ENCODE measurements at regions not wholly inside any gene's neighbourhood (a gene's known extent, or its start where the extent isn't known, plus 50 kb on each side); places are given as distances from the start of the nearest gene placed in this dataset.

DNA sequence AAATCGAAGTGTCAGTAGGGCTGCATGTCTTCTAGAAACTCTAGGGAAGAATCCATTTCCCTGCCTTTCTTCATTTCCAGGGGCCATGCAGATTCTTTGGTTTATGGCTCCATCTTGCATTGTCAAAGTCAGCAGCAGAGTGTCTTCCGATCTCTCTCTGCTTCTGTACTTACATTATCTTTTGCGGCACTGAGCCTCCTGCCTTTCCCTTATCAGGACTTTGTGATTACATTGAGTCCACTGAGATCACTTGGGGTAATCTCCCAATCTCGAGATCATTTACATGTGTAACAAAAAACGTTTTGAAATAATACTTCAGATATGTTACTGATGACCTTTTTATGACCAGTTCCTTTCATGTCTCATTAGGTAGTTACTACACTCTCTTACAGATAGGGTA lies 695.9 kb downstream of the NSUN3 start:
- TF ChIP-seq L3MBTL2 (conservative IDR thresholded peaks at IDR 0.05) (no peak), FOXK2 (IDR thresholded peaks at IDR 0.05) (no peak), BHLHE40 (IDR thresholded peaks at IDR 0.05; ENCODE audit: borderline replicate concordance) (no peak), FOXM1 (IDR thresholded peaks at IDR 0.05; ENCODE audit: borderline replicate concordance) (no peak), FOXA1 (IDR thresholded peaks at IDR 0.05) (no peak), ELF4 (IDR thresholded peaks at IDR 0.05) (no peak), SP1 (IDR thresholded peaks at IDR 0.05) (no peak), CTBP1 (IDR thresholded peaks at IDR 0.05; ENCODE audit: borderline replicate concordance) (no peak), ARNT (IDR thresholded peaks at IDR 0.05) (no peak)
- TF ChIP-seq, protein P1, sequence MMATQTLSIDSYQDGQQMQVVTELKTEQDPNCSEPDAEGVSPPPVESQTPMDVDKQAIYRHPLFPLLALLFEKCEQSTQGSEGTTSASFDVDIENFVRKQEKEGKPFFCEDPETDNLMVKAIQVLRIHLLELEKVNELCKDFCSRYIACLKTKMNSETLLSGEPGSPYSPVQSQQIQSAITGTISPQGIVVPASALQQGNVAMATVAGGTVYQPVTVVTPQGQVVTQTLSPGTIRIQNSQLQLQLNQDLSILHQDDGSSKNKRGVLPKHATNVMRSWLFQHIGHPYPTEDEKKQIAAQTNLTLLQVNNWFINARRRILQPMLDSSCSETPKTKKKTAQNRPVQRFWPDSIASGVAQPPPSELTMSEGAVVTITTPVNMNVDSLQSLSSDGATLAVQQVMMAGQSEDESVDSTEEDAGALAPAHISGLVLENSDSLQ (IDR thresholded peaks at IDR 0.05): no peak
